GM12878 (cell line): ENCODE measurements at regions not wholly inside any gene's neighbourhood (a gene's known extent, or its start where the extent isn't known, plus 50 kb on each side); places are given as distances from the start of the nearest gene placed in this dataset.

Experiments
- ATAC-seq: fragments of 200-7000 bp; cut with Tn5 transposase; 3 replicates; pipeline ENCODE4 v1.9.1; 2020; ENCODE audit warnings: mild to moderate bottlenecking, moderate library complexity
- BruUV-seq: library from RNA; stranded (reverse); fragments of 400-500 nt; replicated peaks from 2 replicates; lab custom pipeline; 2021; lab: Mats Ljungman, UMichigan
- CTCF ChIA-PET: fragments of 300-600 bp; sonication (Branson Sonifier 250); formaldehyde crosslinking; extraction: SDS; loops from one replicate; lab custom pipeline; 2021; ENCODE audit warnings: inconsistent platforms; lab: Yijun Ruan, JAX
- POLR2A ChIA-PET: fragments of 350-600 bp; formaldehyde crosslinking; extraction: SDS; loops from one replicate; lab custom pipeline; 2021; ENCODE audit warnings: inconsistent platforms; lab: Charles Lee
- RAD21 ChIA-PET: fragments of 300-600 bp; sonication (Branson Sonifier 250); formaldehyde crosslinking; loops from one replicate; lab custom pipeline; 2023; ENCODE audit warnings: antibody characterized with exemption; ENCODE audit not compliant: unreplicated experiment; lab: Charles Lee
- SMC1A ChIA-PET: fragments of 300-600 bp; sonication (Branson Sonifier 250); formaldehyde crosslinking; loops from one replicate; lab custom pipeline; 2023; ENCODE audit not compliant: unreplicated experiment, uncharacterized antibody; lab: Charles Lee
- DNase-seq: peaks from one replicate; pipeline ENCODE4 v3.0.0-alpha.2; 2011; ENCODE audit warnings: low read depth, low spot score
- FAIRE-seq: peaks from 3 replicates; lab custom pipeline; 2011; peaks lifted over from hg19 to GRCh38; lab: Jason Lieb, UNC
- H2AFZ ChIP-seq: 2 replicates; pipeline ENCODE4 v1.6.0; 2011; ENCODE audit warnings: low read depth, low read length, control low read depth; ENCODE audit not compliant: control insufficient read depth
- H3K27ac ChIP-seq: 2 replicates; pipeline ENCODE4 v1.5.1; 2011; ENCODE audit warnings: control low read depth; ENCODE audit not compliant: control insufficient read depth, insufficient read depth
- H3K27me3 ChIP-seq, 2 experiments: replicated peaks in 1 of 2; 2 replicates each; pipeline versions ENCODE4 v1.6.0 to v1.6.1; 2011; ENCODE audit warnings: low read length in 1 of 2; ENCODE audit not compliant: control insufficient read depth in 2 of 2, insufficient read depth in 2 of 2
- H3K36me3 ChIP-seq, 2 experiments: 2 replicates each; pipeline ENCODE4 v1.5.1; 2011; ENCODE audit warnings: low read length in 1 of 2; ENCODE audit not compliant: control insufficient read depth in 2 of 2, insufficient read depth in 2 of 2
- H3K4me1 ChIP-seq: 2 replicates; pipeline ENCODE4 v1.6.1; 2011; ENCODE audit warnings: mild to moderate bottlenecking, low read length, moderate library complexity, mixed read lengths; ENCODE audit not compliant: control insufficient read depth, insufficient read depth
- H3K4me2 ChIP-seq: 2 replicates; pipeline ENCODE4 v1.6.0; 2011; ENCODE audit warnings: control low read depth; ENCODE audit not compliant: control insufficient read depth, insufficient read depth
- H3K4me3 ChIP-seq: fragments of 200-600 bp; sonication (generic); 2 replicates; pipeline ENCODE4 v1.5.1; 2016
- H3K79me2 ChIP-seq: 2 replicates; pipeline ENCODE4 v1.6.0; 2011; ENCODE audit warnings: low read length; ENCODE audit not compliant: control insufficient read depth, insufficient read depth
- H3K9ac ChIP-seq: 2 replicates; pipeline ENCODE4 v1.8.0; 2011; ENCODE audit warnings: low read length, control low read depth, mixed read lengths; ENCODE audit not compliant: control insufficient read depth, insufficient read depth
- H3K9me3 ChIP-seq: replicated peaks from 3 replicates; pipeline ENCODE4 v1.5.1; 2011; ENCODE audit warnings: mild to moderate bottlenecking, low read length; ENCODE audit not compliant: control insufficient read depth, insufficient read depth
- H4K20me1 ChIP-seq: 2 replicates; pipeline ENCODE4 v1.6.0; 2011; ENCODE audit not compliant: control insufficient read depth, insufficient read depth
- BRCA1 ChIP-seq: IDR thresholded peaks from 2 replicates; pipeline ENCODE4 v1.6.1; 2011; ENCODE audit warnings: low read depth, low read length, improper control_type of control experiment
- CBX5 ChIP-seq: sonication (generic); IDR thresholded peaks from 2 replicates; pipeline ENCODE4 v1.6.1; 2016; ENCODE audit warnings: low read depth, moderate library complexity, mild to moderate bottlenecking, inconsistent platforms
- CEBPB ChIP-seq, 2 experiments: fragments of 150-350 bp in 1 of 2; IDR thresholded peaks; 2 replicates each; pipeline ENCODE4 v1.6.1; 2012 to 2014; ENCODE audit warnings: low read depth in 2 of 2, low read length in 2 of 2, borderline replicate concordance in 1 of 2, inconsistent platforms in 1 of 2
- CTCF ChIP-seq, 3 experiments: IDR thresholded peaks in 2 of 3; conservative IDR thresholded peaks in 1 of 3; 2 replicates each; pipeline ENCODE4 v1.5.1; 2011; ENCODE audit warnings: low read depth in 3 of 3, low read length in 3 of 3, mild to moderate bottlenecking in 3 of 3, control low read depth in 2 of 3, moderate library complexity in 2 of 3, inconsistent platforms in 1 of 3, mixed read lengths in 1 of 3; ENCODE audit not compliant: control insufficient read depth in 2 of 3, insufficient read depth in 1 of 3; ENCODE audit errors: extremely low read depth in 1 of 3
- IKZF1 ChIP-seq: fragments of 450-650 bp; conservative IDR thresholded peaks from 2 replicates; pipeline ENCODE4 v1.6.1; 2017; ENCODE audit warnings: antibody characterized with exemption, mild to moderate bottlenecking
- LARP7 ChIP-seq: fragments of 450-650 bp; IDR thresholded peaks from 2 replicates; pipeline ENCODE4 v1.6.1; 2017; ENCODE audit warnings: mild to moderate bottlenecking
- POLR2AphosphoS5 ChIP-seq: IDR thresholded peaks from 2 replicates; pipeline ENCODE4 v1.6.1; 2011; ENCODE audit warnings: mild to moderate bottlenecking, low read length, inconsistent platforms
- SKIL ChIP-seq: fragments of 450-650 bp; IDR thresholded peaks from 2 replicates; pipeline ENCODE4 v1.6.1; 2017; ENCODE audit warnings: mild to moderate bottlenecking, low read depth, inconsistent platforms; ENCODE audit not compliant: poor library complexity, severe bottlenecking
- ZNF217 ChIP-seq: fragments of 450-650 bp; IDR thresholded peaks from 2 replicates; pipeline ENCODE4 v1.6.1; 2017; ENCODE audit warnings: antibody characterized with exemption, mild to moderate bottlenecking
- whole genome bisulfite sequencing: methylation state at CpG from one replicate; pipeline ENCODE4 v1.1.6; 2016; ENCODE audit warnings: low lambda C conversion rate; ENCODE audit not compliant: insufficient replicate concordance, insufficient coverage; ENCODE audit errors: missing lambda C conversion rate; 5-methylcytosine and 5-hydroxymethylcytosine counted together
- in situ Hi-C: fragments of 300-500 bp; cut with MboI; formaldehyde crosslinking; loops from 9 replicates; pipeline ENCODE4 v1.14.3; 2018; ENCODE audit warnings: mixed read lengths
- intact Hi-C: fragments of 100-400 bp; cut with micrococcal nuclease; formaldehyde crosslinking; loops from one replicate; pipeline ENCODE4 v1.14.2; 2022; ENCODE audit not compliant: unreplicated experiment
- TF ChIP-seq, protein P1 (sequence below): fragments of 450-650 bp; conservative IDR thresholded peaks from 2 replicates; pipeline ENCODE4 v1.6.1; 2017; ENCODE audit warnings: mild to moderate bottlenecking, moderate library complexity
- TF ChIP-seq, protein P2 (sequence below): fragments of 450-650 bp; formaldehyde crosslinking; IDR thresholded peaks from 2 replicates; pipeline ENCODE4 v1.5.0; 2022; ENCODE audit warnings: mild to moderate bottlenecking, missing genetic modification characterization

DNA sequence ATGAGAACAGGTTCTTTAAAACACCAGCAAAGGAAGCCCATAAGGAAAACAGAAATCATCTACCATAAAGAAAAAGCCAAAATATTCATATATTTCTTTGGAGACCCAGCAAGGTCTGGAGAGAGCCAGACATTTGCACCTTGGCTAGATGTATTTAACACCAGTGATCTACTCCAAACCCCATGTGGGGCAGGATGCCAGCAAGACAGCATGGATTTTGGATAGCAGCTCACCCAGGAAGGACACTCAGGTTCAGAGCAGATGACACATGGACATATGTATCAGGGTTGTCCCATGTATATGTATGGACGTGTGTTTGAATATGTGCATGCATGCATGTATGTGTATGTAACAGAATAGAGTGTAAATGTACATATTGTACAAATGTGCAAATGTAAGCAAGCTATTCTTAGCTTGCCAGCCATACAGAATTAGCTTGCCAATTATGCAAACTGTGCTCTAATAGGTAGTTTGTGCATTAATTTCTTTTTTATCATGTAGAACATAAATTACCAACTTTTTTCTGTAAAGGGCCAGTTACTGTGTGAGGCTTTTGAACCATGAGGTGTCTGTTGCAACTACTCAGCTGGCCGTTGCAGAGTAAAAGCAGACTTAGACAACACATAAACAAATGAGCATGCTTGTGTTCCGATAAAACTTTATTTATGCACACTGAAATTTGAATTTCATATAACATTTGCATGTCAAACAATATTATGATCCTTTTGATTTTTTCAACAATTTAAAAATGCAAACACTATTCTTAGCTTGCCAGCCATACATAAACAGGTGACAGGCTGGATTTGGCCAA is 73.5 kb upstream of the KAZN start:
- RAD21 ChIA-PET: no interaction called here
- no peak for FAIRE-seq
- no peak for DNase-seq
- SMC1A ChIA-PET: interaction anchor here (1.2 to 1.6 kb wide), 2 partner anchors 8 to 14 kb away, joined by 4 to 5 read pairs; no protein-coding TSS in a partner anchor
- Histone ChIP-seq H2AFZ (no peak overlapping the region), H3K27ac (no peak overlapping the region), H3K4me2 (no peak overlapping the region), H3K9me3 (no peaks in the 10 kb centered on the region), H3K9ac (no peak overlapping the region), H3K36me3 (no peaks in the 10 kb centered on the region), H3K4me3 (no peak overlapping the region), H3K4me1 (peaks cover 36% of the 10 kb centered on the region), H3K27me3 (no peaks in the 10 kb centered on the region), H3K79me2 (no peaks in the 10 kb centered on the region), H4K20me1 (no peaks in the 10 kb centered on the region)
- in situ Hi-C loops (no loop called here), intact Hi-C loops (loop anchor here (5.0 kb wide), 1 partner anchor 77 kb away; no protein-coding TSS in a partner anchor)
- 62% methylated on average over 3 of the region's 3 CpGs for WGBS
- no TSS peak for BruUV-seq
- TF ChIP-seq SKIL: no peak
- no peak for TF ChIP-seq ZNF217
- TF ChIP-seq LARP7: no peak
- no peak for TF ChIP-seq CEBPB (IDR thresholded peaks at IDR 0.05; ENCODE audit: borderline replicate concordance in 1 of 2, low read depth in 2 of 2, low read length in 2 of 2)
- no peak for TF ChIP-seq POLR2AphosphoS5
- TF ChIP-seq BRCA1: no peak
- TF ChIP-seq, protein P1, sequence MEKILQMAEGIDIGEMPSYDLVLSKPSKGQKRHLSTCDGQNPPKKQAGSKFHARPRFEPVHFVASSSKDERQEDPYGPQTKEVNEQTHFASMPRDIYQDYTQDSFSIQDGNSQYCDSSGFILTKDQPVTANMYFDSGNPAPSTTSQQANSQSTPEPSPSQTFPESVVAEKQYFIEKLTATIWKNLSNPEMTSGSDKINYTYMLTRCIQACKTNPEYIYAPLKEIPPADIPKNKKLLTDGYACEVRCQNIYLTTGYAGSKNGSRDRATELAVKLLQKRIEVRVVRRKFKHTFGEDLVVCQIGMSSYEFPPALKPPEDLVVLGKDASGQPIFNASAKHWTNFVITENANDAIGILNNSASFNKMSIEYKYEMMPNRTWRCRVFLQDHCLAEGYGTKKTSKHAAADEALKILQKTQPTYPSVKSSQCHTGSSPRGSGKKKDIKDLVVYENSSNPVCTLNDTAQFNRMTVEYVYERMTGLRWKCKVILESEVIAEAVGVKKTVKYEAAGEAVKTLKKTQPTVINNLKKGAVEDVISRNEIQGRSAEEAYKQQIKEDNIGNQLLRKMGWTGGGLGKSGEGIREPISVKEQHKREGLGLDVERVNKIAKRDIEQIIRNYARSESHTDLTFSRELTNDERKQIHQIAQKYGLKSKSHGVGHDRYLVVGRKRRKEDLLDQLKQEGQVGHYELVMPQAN: no peak
- no peak for TF ChIP-seq CTCF (IDR thresholded peaks at IDR 0.05 in 2 of 3, conservative IDR thresholded peaks at IDR 0.05 in 1 of 3; ENCODE audit: control insufficient read depth in 2 of 3, extremely low read depth in 1 of 3, insufficient read depth in 1 of 3, low read depth in 3 of 3, low read length in 3 of 3)
- TF ChIP-seq, protein P2, sequence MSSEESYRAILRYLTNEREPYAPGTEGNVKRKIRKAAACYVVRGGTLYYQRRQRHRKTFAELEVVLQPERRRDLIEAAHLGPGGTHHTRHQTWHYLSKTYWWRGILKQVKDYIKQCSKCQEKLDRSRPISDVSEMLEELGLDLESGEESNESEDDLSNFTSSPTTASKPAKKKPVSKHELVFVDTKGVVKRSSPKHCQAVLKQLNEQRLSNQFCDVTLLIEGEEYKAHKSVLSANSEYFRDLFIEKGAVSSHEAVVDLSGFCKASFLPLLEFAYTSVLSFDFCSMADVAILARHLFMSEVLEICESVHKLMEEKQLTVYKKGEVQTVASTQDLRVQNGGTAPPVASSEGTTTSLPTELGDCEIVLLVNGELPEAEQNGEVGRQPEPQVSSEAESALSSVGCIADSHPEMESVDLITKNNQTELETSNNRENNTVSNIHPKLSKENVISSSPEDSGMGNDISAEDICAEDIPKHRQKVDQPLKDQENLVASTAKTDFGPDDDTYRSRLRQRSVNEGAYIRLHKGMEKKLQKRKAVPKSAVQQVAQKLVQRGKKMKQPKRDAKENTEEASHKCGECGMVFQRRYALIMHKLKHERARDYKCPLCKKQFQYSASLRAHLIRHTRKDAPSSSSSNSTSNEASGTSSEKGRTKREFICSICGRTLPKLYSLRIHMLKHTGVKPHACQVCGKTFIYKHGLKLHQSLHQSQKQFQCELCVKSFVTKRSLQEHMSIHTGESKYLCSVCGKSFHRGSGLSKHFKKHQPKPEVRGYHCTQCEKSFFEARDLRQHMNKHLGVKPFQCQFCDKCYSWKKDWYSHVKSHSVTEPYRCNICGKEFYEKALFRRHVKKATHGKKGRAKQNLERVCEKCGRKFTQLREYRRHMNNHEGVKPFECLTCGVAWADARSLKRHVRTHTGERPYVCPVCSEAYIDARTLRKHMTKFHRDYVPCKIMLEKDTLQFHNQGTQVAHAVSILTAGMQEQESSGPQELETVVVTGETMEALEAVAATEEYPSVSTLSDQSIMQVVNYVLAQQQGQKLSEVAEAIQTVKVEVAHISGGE (CRISPR knock-in tag): no peak
- no peak for TF ChIP-seq CBX5
- TF ChIP-seq IKZF1: no peak
- POLR2A ChIA-PET: interaction anchor here (1.7 kb wide), 1 partner anchor 16 kb away, joined by 3 read pairs; no protein-coding TSS in a partner anchor
- CTCF ChIA-PET: interaction anchor here (1.4 kb wide), 1 partner anchor 90 kb away, joined by 3 read pairs; no protein-coding TSS in a partner anchor
- ATAC-seq: no peak
